ENCODE measurements at regions not wholly inside any gene's neighbourhood (a gene's known extent, or its start where the extent isn't known, plus 50 kb on each side); places are given as distances from the start of the nearest gene placed in this dataset.

GRCh38 chr20:40890181-40890580, 138.4 kb upstream of the TOP1 start (continued):
- TF ChIP-seq CHD7 (IDR thresholded peaks at IDR 0.05; ENCODE audit: insufficient replicate concordance, low read length) (no peak), NANOG (IDR thresholded peaks at IDR 0.05; ENCODE audit: insufficient read depth, low read depth, low read length, poor library complexity, severe bottlenecking) (no peak), TEAD4 (IDR thresholded peaks at IDR 0.05; ENCODE audit: low read depth, low read length) (no peak), ASH2L (IDR thresholded peaks at IDR 0.05; ENCODE audit: low read length) (no peak), CEBPB (IDR thresholded peaks at IDR 0.05; ENCODE audit: low read depth, low read length) (no peak)
